Neural crest cell (in vitro differentiated cells): ENCODE measurements at regions not wholly inside any gene's neighbourhood (a gene's known extent, or its start where the extent isn't known, plus 50 kb on each side); places are given as distances from the start of the nearest gene placed in this dataset.

Source experiments
- DNase-seq: peaks from one replicate; pipeline ENCODE4 v3.0.0; 2021; ENCODE audit warnings: low read depth, mixed read lengths, low spot score
- H3K27ac Mint-ChIP-seq: one replicate; pipeline ENCODE4 v1.8.0; 2021; ENCODE audit warnings: mild to moderate bottlenecking, mixed read lengths; ENCODE audit not compliant: unreplicated experiment
- H3K27me3 Mint-ChIP-seq: 2 replicates; pipeline ENCODE4 v1.8.0; 2021; ENCODE audit warnings: low read depth, mild to moderate bottlenecking, mixed read lengths
- H3K36me3 Mint-ChIP-seq: 2 replicates; pipeline ENCODE4 v1.8.0; 2021; ENCODE audit warnings: low read depth, mild to moderate bottlenecking, mixed read lengths
- H3K4me1 Mint-ChIP-seq: 2 replicates; pipeline ENCODE4 v1.8.0; 2021; ENCODE audit warnings: mixed read lengths
- H3K4me3 Mint-ChIP-seq: one replicate; pipeline ENCODE4 v1.8.0; 2021; ENCODE audit warnings: mild to moderate bottlenecking, mixed read lengths
- H3K9me3 Mint-ChIP-seq: 2 replicates; pipeline ENCODE4 v1.8.0; 2021; ENCODE audit warnings: mixed read lengths
- CTCF ChIP-seq: fragments of 200-600 bp; sonication (generic); conservative IDR thresholded peaks from 2 replicates; pipeline ENCODE4 v1.5.0; 2021; ENCODE audit warnings: antibody characterized with exemption, mild to moderate bottlenecking

- Mint-ChIP-seq H3K36me3 (no peaks in the 10 kb centered on the region), H3K27me3 (no peaks in the 10 kb centered on the region)
- TF ChIP-seq CTCF: no peak
Observed at GRCh38 chr1:90206260-90206659, 211.3 kb downstream of the ZNF326 start.

GRCh38 chr1:90204780-90205179, 209.9 kb downstream of the ZNF326 start:
- Mint-ChIP-seq H3K27ac (no peak overlapping the region), H3K36me3 (no peaks in the 10 kb centered on the region), H3K27me3 (no peaks in the 10 kb centered on the region), H3K9me3 (no peaks in the 10 kb centered on the region), H3K4me3 (no peak overlapping the region), H3K4me1 (no peaks in the 10 kb centered on the region)
- no peak for DNase-seq
- no peak for TF ChIP-seq CTCF

More at GRCh38 chr1:90206260-90206659, 211.3 kb downstream of the ZNF326 start:
- Mint-ChIP-seq H3K27ac (no peak overlapping the region), H3K9me3 (no peaks in the 10 kb centered on the region), H3K4me3 (no peak overlapping the region), H3K4me1 (no peaks in the 10 kb centered on the region)
- no peak for DNase-seq

- no peaks in the 10 kb centered on the region for H3K9me3 Mint-ChIP-seq
- peaks cover 3% of the 10 kb centered on the region for H3K4me1 Mint-ChIP-seq
- H3K27ac Mint-ChIP-seq: no peak overlapping the region
- no peaks in the 10 kb centered on the region for H3K36me3 Mint-ChIP-seq
- DNase-seq: no peak
- TF ChIP-seq CTCF: no peak
- no peak overlapping the region for H3K4me3 Mint-ChIP-seq
- H3K27me3 Mint-ChIP-seq: no peaks in the 10 kb centered on the region
Observed at GRCh38 chr1:90204023-90204590, 209.2 kb downstream of the ZNF326 start.

- H3K27me3 Mint-ChIP-seq: no peaks in the 10 kb centered on the region
- no peaks in the 10 kb centered on the region for H3K36me3 Mint-ChIP-seq
- TF ChIP-seq CTCF: no peak
Observed at GRCh38 chr1:90201467-90202358, 206.8 kb downstream of the ZNF326 start.

GRCh38 chr1:90200646-90201205, 205.8 kb downstream of the ZNF326 start:
- H3K9me3 Mint-ChIP-seq: no peaks in the 10 kb centered on the region
- no peaks in the 10 kb centered on the region for H3K27me3 Mint-ChIP-seq
- H3K4me3 Mint-ChIP-seq: no peak overlapping the region
- H3K27ac Mint-ChIP-seq: no peak overlapping the region
- H3K4me1 Mint-ChIP-seq: peaks cover 11% of the 10 kb centered on the region
- TF ChIP-seq CTCF: no peak
- no peaks in the 10 kb centered on the region for H3K36me3 Mint-ChIP-seq
- DNase-seq: no peak

More at GRCh38 chr1:90201467-90202358, 206.8 kb downstream of the ZNF326 start:
- Mint-ChIP-seq H3K4me3 (no peak overlapping the region), H3K9me3 (no peaks in the 10 kb centered on the region), H3K27ac (peak overlapping the region; percentile 39), H3K4me1 (peaks cover 11% of the 10 kb centered on the region)
- no peak for DNase-seq
